ENCODE measurements at regions not wholly inside any gene's neighbourhood (a gene's known extent, or its start where the extent isn't known, plus 50 kb on each side); places are given as distances from the start of the nearest gene placed in this dataset.

- no peak for DNase-seq (ENCODE audit: low read depth)
- H3K4me3 ChIP-seq (ENCODE audit: low read length), result no peak overlapping the region
- TF ChIP-seq CTCF (conservative IDR thresholded peaks at IDR 0.05; ENCODE audit: low read depth, low read length), result no peak
Measured at GRCh38 chr4:33226783-33227182, 2506.6 kb downstream of the PCDH7 start.

DNA sequence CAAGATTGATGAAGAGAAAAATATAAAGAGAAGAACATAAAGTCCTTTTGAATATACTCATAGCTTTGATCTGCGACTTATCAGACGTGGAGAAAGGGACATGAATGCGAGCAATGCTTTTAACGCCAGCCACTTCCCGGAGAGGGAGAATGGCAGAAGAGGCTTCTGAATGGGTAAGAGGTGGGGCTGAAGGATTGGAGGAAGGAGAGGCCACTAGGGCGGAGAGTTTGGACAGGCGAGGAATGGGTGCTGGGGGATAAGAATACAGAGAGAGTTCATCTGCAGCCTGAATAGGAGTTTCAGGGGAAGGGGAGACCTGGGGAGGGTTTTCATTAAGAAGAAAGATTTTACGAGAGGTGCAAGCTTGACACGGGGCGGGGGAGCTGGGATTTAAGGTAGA lies 2534.9 kb downstream of the PCDH7 start:
- DNase-seq (ENCODE audit: low read depth), result no peak
- TF ChIP-seq CTCF (conservative IDR thresholded peaks at IDR 0.05; ENCODE audit: low read depth, low read length), result no peak
- no peak overlapping the region for H3K4me3 ChIP-seq (ENCODE audit: low read length)

DNA sequence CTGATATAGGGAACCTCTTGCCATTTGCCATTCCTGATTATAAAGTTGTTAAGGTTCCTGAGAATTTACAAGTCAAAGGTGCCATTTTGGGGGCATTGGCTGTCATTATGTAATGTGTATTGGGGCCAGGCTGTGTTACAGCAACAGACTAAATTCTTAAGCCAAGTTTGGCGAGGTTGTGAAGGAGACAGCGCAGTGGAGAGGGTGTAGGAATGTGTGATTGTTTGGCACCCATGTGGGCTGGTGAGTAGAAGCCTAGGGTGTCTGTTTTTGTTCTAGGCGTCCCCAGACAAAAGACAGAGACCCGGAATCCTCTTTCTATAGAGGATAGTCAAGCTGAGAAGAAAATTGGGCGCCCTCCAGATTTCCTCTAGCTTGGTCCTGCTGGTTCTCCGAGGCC lies 2535.3 kb downstream of the PCDH7 start:
- no peak for TF ChIP-seq CTCF (conservative IDR thresholded peaks at IDR 0.05; ENCODE audit: low read depth, low read length)
- no peak for DNase-seq (ENCODE audit: low read depth)

DNA sequence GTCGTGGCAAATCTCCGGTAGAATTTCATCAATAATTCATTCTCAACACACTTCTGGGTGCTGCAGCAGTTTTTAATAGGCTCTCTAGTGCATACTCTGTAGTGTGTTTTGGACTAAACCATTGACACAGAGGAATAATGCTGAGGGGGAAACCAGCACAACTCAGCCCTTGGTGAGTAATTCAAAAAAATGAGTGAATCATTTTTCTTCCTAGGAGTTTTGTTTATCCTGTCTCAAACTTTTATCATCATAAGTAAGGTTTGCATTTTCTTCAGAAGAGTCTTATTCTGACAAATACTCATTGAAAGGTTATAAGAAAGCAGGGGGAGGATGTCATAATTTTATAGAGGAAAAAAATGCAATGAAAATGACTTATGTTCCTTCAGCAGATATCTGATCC lies 2542.7 kb downstream of the PCDH7 start:
- DNase-seq (ENCODE audit: low read depth), result peak; percentile 2
- TF ChIP-seq CTCF (conservative IDR thresholded peaks at IDR 0.05; ENCODE audit: low read depth, low read length), result no peak
- H3K4me3 ChIP-seq (ENCODE audit: low read length), result no peak overlapping the region

More for the DNA sequence above, 2535.3 kb downstream of the PCDH7 start:
- no peak overlapping the region for H3K4me3 ChIP-seq (ENCODE audit: low read length)

DNA sequence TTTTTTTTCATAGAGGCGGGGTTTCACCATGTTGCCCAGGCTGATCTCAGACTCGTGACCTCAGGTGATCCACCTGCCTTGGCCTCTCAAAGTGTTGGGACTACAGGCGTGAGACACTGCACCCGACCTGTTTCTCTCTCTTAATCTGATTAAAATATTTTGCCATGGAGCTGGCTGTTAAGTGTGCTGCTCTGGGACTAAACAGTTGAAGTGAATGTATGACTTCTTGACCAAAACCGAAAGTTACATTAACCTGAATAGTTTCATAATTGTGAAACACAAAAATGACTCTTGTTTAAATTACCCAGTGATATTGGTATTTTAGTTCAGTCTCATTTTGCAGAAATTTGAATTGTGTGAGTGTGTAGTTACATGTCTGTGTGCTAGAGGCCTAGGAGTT lies 2548.6 kb downstream of the PCDH7 start:
- no peak for TF ChIP-seq CTCF (conservative IDR thresholded peaks at IDR 0.05; ENCODE audit: low read depth, low read length)
- DNase-seq (ENCODE audit: low read depth), result no peak
- H3K4me3 ChIP-seq (ENCODE audit: low read length), result no peak overlapping the region

DNA sequence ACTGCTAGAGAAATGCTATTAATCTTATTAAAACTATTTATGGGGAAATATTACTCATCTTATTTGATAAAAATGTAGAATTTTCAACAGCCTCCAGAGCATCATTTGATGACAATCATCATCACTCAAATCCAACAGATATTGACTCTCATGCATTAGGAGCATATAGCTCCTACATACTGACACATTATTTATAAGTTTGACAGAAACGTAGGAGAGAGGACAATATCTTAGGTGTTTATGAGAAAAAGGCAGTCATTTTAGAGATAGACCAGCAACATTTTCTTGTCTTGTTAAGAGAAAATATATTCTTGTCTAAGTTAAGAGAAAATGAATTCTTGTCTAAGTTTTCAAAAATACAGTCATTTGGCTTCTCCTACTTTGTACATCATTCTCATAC lies 2550.2 kb downstream of the PCDH7 start:
- H3K4me3 ChIP-seq (ENCODE audit: low read length), result no peak overlapping the region
- no peak for TF ChIP-seq CTCF (conservative IDR thresholded peaks at IDR 0.05; ENCODE audit: low read depth, low read length)
- no peak for DNase-seq (ENCODE audit: low read depth)

GRCh38 chr4:33272722-33273121 lies 2552.6 kb downstream of the PCDH7 start:
- no peak for DNase-seq (ENCODE audit: low read depth)
- TF ChIP-seq CTCF (conservative IDR thresholded peaks at IDR 0.05; ENCODE audit: low read depth, low read length), result no peak
- H3K4me3 ChIP-seq (ENCODE audit: low read length), result no peak overlapping the region

Data from retinal pigment epithelial cell (primary cell).